Gastroesophageal sphincter (tissue), 4 donors: ENCODE measurements at regions not wholly inside any gene's neighbourhood (a gene's known extent, or its start where the extent isn't known, plus 50 kb on each side); places are given as distances from the start of the nearest gene placed in this dataset.

Source experiments
- ATAC-seq: fragments of 150-250 bp; one replicate; pipeline ENCODE4 v1.9.1; 2016; ENCODE audit warnings: mild to moderate bottlenecking, moderate library complexity
- H3K27ac ChIP-seq, 4 donors: fragments of 200-600 bp; sonication (generic) in 3 of 4; 1 replicate in 3 of 4; 2 replicates in 1 of 4; pipeline ENCODE4 v1.5.1; 2016 to 2019
- H3K27me3 ChIP-seq: fragments of 200-600 bp; sonication (generic); one replicate; pipeline ENCODE4 v1.5.1; 2019
- H3K36me3 ChIP-seq, 2 donors: fragments of 200-600 bp; sonication (generic); one replicate each; pipeline ENCODE4 v1.5.1; 2019; ENCODE audit warnings: control low read depth in 1 of 2
- H3K4me1 ChIP-seq, 3 donors: fragments of 200-600 bp; sonication (generic); 1 replicate in 2 of 3; 2 replicates in 1 of 3; pipeline ENCODE4 v1.5.1; 2016 to 2019; ENCODE audit warnings: control low read depth in 2 of 3
- H3K4me3 ChIP-seq, 2 donors: fragments of 200-600 bp; sonication (generic); one replicate each; pipeline ENCODE4 v1.5.1; 2019; ENCODE audit warnings: mild to moderate bottlenecking in 1 of 2, moderate library complexity in 1 of 2
- H3K9me3 ChIP-seq, 3 donors: fragments of 200-600 bp; sonication (generic); one replicate each; pipeline ENCODE4 v1.5.1; 2017 to 2019; ENCODE audit warnings: control low read depth in 2 of 3
- EP300 ChIP-seq: sonication (generic); formaldehyde crosslinking; IDR thresholded peaks from one replicate; pipeline ENCODE4 v1.6.1; 2017; ENCODE audit warnings: antibody characterized with exemption, mild to moderate bottlenecking
- POLR2A ChIP-seq, 2 donors: fragments of 450-650 bp; IDR thresholded peaks; one replicate each; pipeline ENCODE4 v1.6.1; 2017; ENCODE audit warnings: antibody characterized with exemption in 2 of 2, mild to moderate bottlenecking in 2 of 2, moderate library complexity in 1 of 2
- POLR2AphosphoS5 ChIP-seq: sonication (generic); formaldehyde crosslinking; IDR thresholded peaks from one replicate; pipeline ENCODE4 v1.6.1; 2017; ENCODE audit warnings: antibody characterized with exemption
- WGBS, 2 donors: methylation state at CpG; one replicate each; pipeline ENCODE4 v1.1.5; 2018; ENCODE audit warnings: low coverage in 1 of 2; 5-methylcytosine and 5-hydroxymethylcytosine counted together
- TF ChIP-seq, protein P1 (sequence below), 4 experiments: fragments of 200-600 bp in 2 of 4; fragments of 450-650 bp in 2 of 4; sonication (generic) in 1 of 4; IDR thresholded peaks; one replicate each; pipeline ENCODE4 v1.5.1; 2017 to 2019; ENCODE audit warnings: antibody characterized with exemption in 4 of 4, mild to moderate bottlenecking in 2 of 4, moderate library complexity in 2 of 4

- H3K27ac ChIP-seq = no peak overlapping the region
- no peaks in the 10 kb centered on the region for H3K27me3 ChIP-seq
- H3K4me3 ChIP-seq = no peak overlapping the region
- TF ChIP-seq EP300 = no peak
- TF ChIP-seq POLR2AphosphoS5 = no peak
- no peak for TF ChIP-seq POLR2A (IDR thresholded peaks at IDR 0.05)
- TF ChIP-seq, protein P1, sequence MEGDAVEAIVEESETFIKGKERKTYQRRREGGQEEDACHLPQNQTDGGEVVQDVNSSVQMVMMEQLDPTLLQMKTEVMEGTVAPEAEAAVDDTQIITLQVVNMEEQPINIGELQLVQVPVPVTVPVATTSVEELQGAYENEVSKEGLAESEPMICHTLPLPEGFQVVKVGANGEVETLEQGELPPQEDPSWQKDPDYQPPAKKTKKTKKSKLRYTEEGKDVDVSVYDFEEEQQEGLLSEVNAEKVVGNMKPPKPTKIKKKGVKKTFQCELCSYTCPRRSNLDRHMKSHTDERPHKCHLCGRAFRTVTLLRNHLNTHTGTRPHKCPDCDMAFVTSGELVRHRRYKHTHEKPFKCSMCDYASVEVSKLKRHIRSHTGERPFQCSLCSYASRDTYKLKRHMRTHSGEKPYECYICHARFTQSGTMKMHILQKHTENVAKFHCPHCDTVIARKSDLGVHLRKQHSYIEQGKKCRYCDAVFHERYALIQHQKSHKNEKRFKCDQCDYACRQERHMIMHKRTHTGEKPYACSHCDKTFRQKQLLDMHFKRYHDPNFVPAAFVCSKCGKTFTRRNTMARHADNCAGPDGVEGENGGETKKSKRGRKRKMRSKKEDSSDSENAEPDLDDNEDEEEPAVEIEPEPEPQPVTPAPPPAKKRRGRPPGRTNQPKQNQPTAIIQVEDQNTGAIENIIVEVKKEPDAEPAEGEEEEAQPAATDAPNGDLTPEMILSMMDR (IDR thresholded peaks at IDR 0.05) = no peak
- no peak for ATAC-seq
- no peaks in the 10 kb centered on the region for H3K36me3 ChIP-seq
- H3K9me3 ChIP-seq = no peaks in the 10 kb centered on the region
- WGBS, 2 donors = 47 to 51% methylated on average over 4 of the region's 4 CpGs
- H3K4me1 ChIP-seq = no peaks in the 10 kb centered on the region
Observed at GRCh38 chr10:60644436-60645130, 133.7 kb upstream of the CDK1 start.

DNA sequence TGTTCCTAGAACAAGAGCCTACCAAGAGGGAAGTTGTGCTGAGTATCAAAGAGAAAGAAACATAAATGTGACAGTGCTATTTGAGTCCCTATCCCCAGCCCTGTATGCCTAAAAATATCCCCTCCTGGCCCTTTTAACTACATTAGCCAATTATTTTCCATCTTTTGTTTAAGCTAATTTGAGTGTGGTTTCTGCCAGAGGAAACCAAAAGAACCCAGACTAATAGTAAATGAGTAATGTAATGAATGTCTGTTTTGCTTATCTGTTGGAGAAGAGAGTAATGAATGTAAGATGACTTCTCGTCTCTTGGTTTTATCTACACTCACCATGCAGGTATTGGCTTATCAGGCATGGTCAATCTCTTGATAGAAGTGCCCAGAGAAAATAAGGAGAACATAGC lies 134.4 kb upstream of the CDK1 start:
- H3K27me3 ChIP-seq = no peaks in the 10 kb centered on the region
- TF ChIP-seq POLR2AphosphoS5 = no peak
- TF ChIP-seq, protein P1 (IDR thresholded peaks at IDR 0.05) = no peak
- no peak for TF ChIP-seq POLR2A (IDR thresholded peaks at IDR 0.05)
- H3K4me1 ChIP-seq = no peaks in the 10 kb centered on the region
- no peak overlapping the region for H3K4me3 ChIP-seq
- no peaks in the 10 kb centered on the region for H3K9me3 ChIP-seq
- no peak overlapping the region for H3K27ac ChIP-seq
- no peaks in the 10 kb centered on the region for H3K36me3 ChIP-seq
- 58 to 67% methylated on average over 1 of the region's 1 CpG for WGBS, 2 donors
- no peak for ATAC-seq

- Histone ChIP-seq H3K9me3 (no peaks in the 10 kb centered on the region), H3K36me3 (no peaks in the 10 kb centered on the region), H3K4me1 (no peaks in the 10 kb centered on the region), H3K27ac (no peak overlapping the region), H3K4me3 (no peak overlapping the region), H3K27me3 (no peaks in the 10 kb centered on the region)
- TF ChIP-seq EP300 = no peak
- no peak for TF ChIP-seq POLR2AphosphoS5
- TF ChIP-seq, protein P1 (IDR thresholded peaks at IDR 0.05) = no peak
- no peak for TF ChIP-seq POLR2A (IDR thresholded peaks at IDR 0.05)
- no peak for ATAC-seq
- 78 to 91% methylated on average over 1 of the region's 1 CpG for WGBS, 2 donors
Observed at GRCh38 chr10:60629332-60629731, 148.9 kb upstream of the CDK1 start.

- no peak overlapping the region for H3K27ac ChIP-seq
- H3K27me3 ChIP-seq = no peaks in the 10 kb centered on the region
- ATAC-seq = no peak
- no peaks in the 10 kb centered on the region for H3K9me3 ChIP-seq
- no peak overlapping the region for H3K4me3 ChIP-seq
- TF ChIP-seq EP300 (no peak), POLR2A (IDR thresholded peaks at IDR 0.05) (no peak), POLR2AphosphoS5 (no peak)
- TF ChIP-seq, protein P1 (IDR thresholded peaks at IDR 0.05) = no peak
- no peaks in the 10 kb centered on the region for H3K36me3 ChIP-seq
- H3K4me1 ChIP-seq = no peaks in the 10 kb centered on the region
- WGBS, 2 donors = 81 to 94% methylated on average over 5 to 6 of the region's 6 CpGs
Observed at GRCh38 chr10:60627778-60628748, 150.2 kb upstream of the CDK1 start.
